OCI-LY3 (cell line): ENCODE measurements at regions not wholly inside any gene's neighbourhood (a gene's known extent, or its start where the extent isn't known, plus 50 kb on each side); places are given as distances from the start of the nearest gene placed in this dataset.

Source experiments
- H2AFZ ChIP-seq: fragments of 200-600, 300-600 bp; shearing (Covaris generic); 2 replicates; pipeline ENCODE4 v1.6.0; 2014; ENCODE audit warnings: antibody characterized with exemption, low read depth, low read length
- H3K27ac ChIP-seq: fragments of 200-600, 300-600 bp; sonication (generic); 2 replicates; pipeline ENCODE4 v1.5.1; 2014; ENCODE audit warnings: mild to moderate bottlenecking, low read length, moderate library complexity, mixed read lengths
- H3K27me3 ChIP-seq: fragments of 200-600, 300-600 bp; sonication (generic); 2 replicates; pipeline ENCODE4 v1.6.1; 2014; ENCODE audit warnings: low read depth, low read length, mixed read lengths
- H3K36me3 ChIP-seq: fragments of 200-600, 300-600 bp; sonication (generic); replicated peaks from 2 replicates; pipeline ENCODE3; 2014; ENCODE audit warnings: low read depth, low read length, mixed read lengths
- H3K4me1 ChIP-seq: fragments of 300-600, 200-600 bp; sonication (generic); 2 replicates; pipeline ENCODE4 v1.6.1; 2014; ENCODE audit warnings: low read length, mixed read lengths
- H3K4me2 ChIP-seq: fragments of 200-600, 300-600 bp; sonication (generic); 2 replicates; pipeline ENCODE4 v1.6.1; 2014; ENCODE audit warnings: low read length, mixed read lengths
- H3K4me3 ChIP-seq: fragments of 300-600, 200-600 bp; sonication (generic); 2 replicates; pipeline ENCODE4 v1.5.1; 2014; ENCODE audit warnings: antibody characterized with exemption, mild to moderate bottlenecking, low read length, moderate library complexity
- H3K79me2 ChIP-seq: fragments of 300-600, 200-600 bp; shearing (Covaris generic); 2 replicates; pipeline ENCODE4 v1.6.1; 2014; ENCODE audit warnings: mild to moderate bottlenecking, low read length, mixed read lengths
- H3K9ac ChIP-seq: fragments of 300-600, 200-600 bp; shearing (Covaris generic); 2 replicates; pipeline ENCODE4 v1.6.0; 2014; ENCODE audit warnings: mild to moderate bottlenecking, low read length, moderate library complexity
- H3K9me3 ChIP-seq: fragments of 200-600, 300-600 bp; shearing (Covaris generic); 2 replicates; pipeline ENCODE4 v1.6.1; 2014; ENCODE audit warnings: low read length, mixed read lengths; ENCODE audit not compliant: insufficient read depth
- H4K20me1 ChIP-seq: fragments of 200-600, 300-600 bp; sonication (generic); 2 replicates; pipeline ENCODE4 v1.6.1; 2016; ENCODE audit warnings: low read length, mixed read lengths; ENCODE audit not compliant: insufficient read depth
- CTCF ChIP-seq: fragments of 200-600, 300-600 bp; sonication (generic); IDR thresholded peaks from 2 replicates; pipeline ENCODE4 v1.5.1; 2014; ENCODE audit warnings: antibody characterized with exemption, low read length, low read depth
- EZH2phosphoT487 ChIP-seq: fragments of 200-600 bp; shearing (Covaris generic); IDR thresholded peaks from 2 replicates; pipeline ENCODE4 v1.6.1; 2018; ENCODE audit warnings: antibody characterized with exemption, mixed run types, low read depth

GRCh38 chr1:87899017-87899416 is 570.3 kb downstream of the LMO4 start:
- H2AFZ ChIP-seq, result no peak overlapping the region
- H3K4me2 ChIP-seq, result no peak overlapping the region
- H3K36me3 ChIP-seq, result no peaks in the 10 kb centered on the region
- H3K4me1 ChIP-seq, result no peaks in the 10 kb centered on the region
- H3K27me3 ChIP-seq, result no peaks in the 10 kb centered on the region
- TF ChIP-seq EZH2phosphoT487 (no peak), CTCF (no peak)
- no peaks in the 10 kb centered on the region for H3K79me2 ChIP-seq
- H3K4me3 ChIP-seq, result no peak overlapping the region
- H3K9me3 ChIP-seq, result no peaks in the 10 kb centered on the region
- no peak overlapping the region for H3K9ac ChIP-seq
- no peaks in the 10 kb centered on the region for H4K20me1 ChIP-seq
- no peak overlapping the region for H3K27ac ChIP-seq

DNA sequence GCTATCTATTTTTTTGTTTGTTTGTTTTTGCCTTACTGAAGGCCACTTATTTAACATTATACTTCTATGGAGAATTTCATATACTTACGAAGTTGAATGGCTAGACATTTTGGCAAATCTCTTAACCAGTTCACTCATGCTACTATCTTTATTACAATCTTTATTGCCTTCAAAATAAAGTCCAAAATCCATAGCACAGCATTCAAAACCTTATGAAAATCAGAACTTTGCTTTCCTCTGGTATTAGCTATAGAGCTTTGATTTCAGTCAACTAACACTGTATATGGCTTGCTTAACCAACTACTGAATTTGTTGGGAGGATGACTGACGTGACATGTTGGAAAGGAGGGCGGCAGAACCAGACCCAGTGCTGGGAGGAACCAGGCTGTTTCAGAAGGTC is 571.1 kb downstream of the LMO4 start:
- no peak for TF ChIP-seq CTCF
- H3K36me3 ChIP-seq, result no peaks in the 10 kb centered on the region
- H3K27ac ChIP-seq, result no peak overlapping the region
- H3K4me1 ChIP-seq, result no peaks in the 10 kb centered on the region
- H2AFZ ChIP-seq, result no peak overlapping the region
- H3K4me3 ChIP-seq, result no peak overlapping the region
- no peak overlapping the region for H3K4me2 ChIP-seq
- no peaks in the 10 kb centered on the region for H3K9me3 ChIP-seq
- no peaks in the 10 kb centered on the region for H3K79me2 ChIP-seq
- H4K20me1 ChIP-seq, result no peaks in the 10 kb centered on the region
- H3K9ac ChIP-seq, result no peak overlapping the region
- no peaks in the 10 kb centered on the region for H3K27me3 ChIP-seq

DNA sequence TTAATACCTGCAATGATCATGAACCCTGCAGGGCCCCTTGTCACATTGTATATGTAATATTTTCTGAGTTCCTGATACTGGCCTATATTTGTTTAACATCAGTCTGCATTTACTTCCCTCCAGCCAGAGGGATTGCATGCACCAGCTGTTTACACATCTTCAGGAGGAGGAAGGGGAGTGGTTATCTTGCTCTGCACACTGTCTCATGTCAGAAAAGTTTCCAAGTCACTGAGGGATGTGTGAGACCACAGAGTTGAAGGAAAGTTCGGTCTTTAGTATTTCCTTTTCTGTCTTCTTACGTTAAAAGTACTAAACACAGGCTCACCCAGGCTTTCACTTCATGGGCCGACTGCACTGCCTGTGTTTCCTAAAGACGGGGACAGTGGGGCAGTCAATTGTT is 574.1 kb downstream of the LMO4 start:
- H3K27ac ChIP-seq, result no peak overlapping the region
- no peak overlapping the region for H2AFZ ChIP-seq
- H3K27me3 ChIP-seq, result no peaks in the 10 kb centered on the region
- H3K4me1 ChIP-seq, result no peaks in the 10 kb centered on the region
- H4K20me1 ChIP-seq, result no peaks in the 10 kb centered on the region
- H3K36me3 ChIP-seq, result no peaks in the 10 kb centered on the region
- no peak overlapping the region for H3K9ac ChIP-seq
- no peak overlapping the region for H3K4me2 ChIP-seq
- H3K79me2 ChIP-seq, result no peaks in the 10 kb centered on the region
- TF ChIP-seq CTCF (no peak), EZH2phosphoT487 (no peak)
- H3K9me3 ChIP-seq, result no peaks in the 10 kb centered on the region
- H3K4me3 ChIP-seq, result no peak overlapping the region

DNA sequence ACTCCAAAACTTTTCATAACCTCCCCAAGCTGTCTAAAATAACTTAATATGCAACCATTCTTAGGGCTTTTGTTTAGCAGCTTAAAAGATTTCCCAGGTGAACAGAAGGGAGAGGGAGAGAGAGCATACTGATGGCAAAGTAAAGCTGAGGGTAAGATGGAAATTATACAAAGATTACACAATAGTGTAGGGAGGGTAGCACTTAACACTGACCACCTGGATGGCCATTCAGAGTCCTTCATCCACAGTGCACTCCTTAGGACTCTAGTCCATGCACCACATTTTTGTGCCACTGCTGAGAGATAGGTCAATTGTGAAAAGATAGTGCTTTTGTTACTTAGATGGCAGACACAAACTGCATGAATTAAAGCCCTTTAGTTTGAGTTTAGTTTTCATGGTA is 574.6 kb downstream of the LMO4 start:
- no peaks in the 10 kb centered on the region for H4K20me1 ChIP-seq
- H3K4me1 ChIP-seq, result no peaks in the 10 kb centered on the region
- no peaks in the 10 kb centered on the region for H3K27me3 ChIP-seq
- H3K27ac ChIP-seq, result no peak overlapping the region
- no peaks in the 10 kb centered on the region for H3K79me2 ChIP-seq
- H3K36me3 ChIP-seq, result no peaks in the 10 kb centered on the region
- H2AFZ ChIP-seq, result no peak overlapping the region
- no peak overlapping the region for H3K9ac ChIP-seq
- no peak overlapping the region for H3K4me3 ChIP-seq
- no peaks in the 10 kb centered on the region for H3K9me3 ChIP-seq
- TF ChIP-seq CTCF (no peak), EZH2phosphoT487 (no peak)
- no peak overlapping the region for H3K4me2 ChIP-seq
